A673 (cell line): ENCODE measurements at regions not wholly inside any gene's neighbourhood (a gene's known extent, or its start where the extent isn't known, plus 50 kb on each side); places are given as distances from the start of the nearest gene placed in this dataset.

Source experiments
- BruUV-seq: library from RNA; stranded (reverse); fragments of 400-500 nt; replicated peaks from 2 replicates; lab custom pipeline; 2021; lab: Mats Ljungman, UMichigan
- CTCF ChIA-PET: fragments of 300-600 bp; sonication (Branson Sonifier 250); formaldehyde crosslinking; loops from one replicate; lab custom pipeline; 2022; ENCODE audit warnings: antibody characterized with exemption; lab: Charles Lee
- POLR2A ChIA-PET: fragments of 300-600 bp; sonication (Branson Sonifier 250); formaldehyde crosslinking; loops from one replicate; lab custom pipeline; 2022; ENCODE audit warnings: antibody characterized with exemption; ENCODE audit not compliant: low non-redundant PET; lab: Charles Lee
- DNase-seq: peaks from one replicate; pipeline ENCODE4 v3.0.0-alpha.2; 2015; ENCODE audit warnings: low spot score
- H3K27ac ChIP-seq: fragments of 200-600 bp; sonication (generic); 2 replicates; pipeline ENCODE4 v1.5.1; 2016; ENCODE audit warnings: mixed run types, low read depth, mild to moderate bottlenecking, mixed read lengths, antibody characterized with exemption, low read length; ENCODE audit not compliant: poor library complexity, severe bottlenecking
- H3K27me3 ChIP-seq: fragments of 200-600 bp; sonication (generic); replicated peaks from 2 replicates; pipeline ENCODE4 v1.6.1; 2017; ENCODE audit warnings: mixed run types, low read depth, mild to moderate bottlenecking, mixed read lengths, antibody characterized with exemption, low read length; ENCODE audit not compliant: insufficient read depth, poor library complexity
- H3K36me3 ChIP-seq: fragments of 200-600 bp; sonication (generic); 2 replicates; pipeline ENCODE4 v1.6.1; 2016; ENCODE audit warnings: mixed run types, mild to moderate bottlenecking, mixed read lengths, antibody characterized with exemption, low read length; ENCODE audit not compliant: insufficient read depth, poor library complexity, severe bottlenecking
- H3K4me1 ChIP-seq: fragments of 200-600 bp; sonication (generic); 2 replicates; pipeline ENCODE4 v1.6.1; 2017; ENCODE audit warnings: mixed run types, mild to moderate bottlenecking, mixed read lengths, antibody characterized with exemption, low read length; ENCODE audit not compliant: insufficient read depth, poor library complexity, severe bottlenecking
- H3K4me3 ChIP-seq: fragments of 200-600 bp; sonication (generic); 2 replicates; pipeline ENCODE4 v1.5.1; 2016; ENCODE audit warnings: low read depth, mixed run types, mild to moderate bottlenecking, mixed read lengths, low read length; ENCODE audit not compliant: poor library complexity, severe bottlenecking
- H3K9me3 ChIP-seq: fragments of 200-600 bp; sonication (generic); 2 replicates; pipeline ENCODE4 v1.6.1; 2016; ENCODE audit warnings: mixed run types, low read depth, mild to moderate bottlenecking, mixed read lengths, antibody characterized with exemption, low read length; ENCODE audit not compliant: poor library complexity, severe bottlenecking
- CTCF ChIP-seq: fragments of 300-800, 200-600 bp; sonication (generic); conservative IDR thresholded peaks from 2 replicates; pipeline ENCODE4 v1.5.1; 2017; ENCODE audit warnings: low read depth, mild to moderate bottlenecking, antibody characterized with exemption, low read length, moderate library complexity, mixed read lengths
- EZH2 ChIP-seq: fragments of 200-600 bp; sonication (generic); IDR thresholded peaks from 2 replicates; pipeline ENCODE4 v1.6.1; 2017; ENCODE audit warnings: borderline replicate concordance, low read depth, mild to moderate bottlenecking, mixed read lengths, antibody characterized with exemption, low read length; ENCODE audit not compliant: poor library complexity, severe bottlenecking
- intact Hi-C: fragments of 100-400 bp; cut with micrococcal nuclease; formaldehyde crosslinking; loops from one replicate; pipeline ENCODE4 v1.10.0; 2022; ENCODE audit not compliant: unreplicated experiment

GRCh38 chr15:31457631-31458526 lies 131.2 kb downstream of the KLF13 start:
- intact Hi-C loops: no loop called here
- no peak overlapping the region for H3K27ac ChIP-seq
- POLR2A ChIA-PET: no interaction called here
- H3K4me3 ChIP-seq: no peak overlapping the region
- H3K27me3 ChIP-seq: no peaks in the 10 kb centered on the region
- CTCF ChIA-PET: no interaction called here
- no peak for DNase-seq
- no peaks in the 10 kb centered on the region for H3K4me1 ChIP-seq
- no peak for TF ChIP-seq CTCF
- no peak for TF ChIP-seq EZH2
- H3K36me3 ChIP-seq: no peaks in the 10 kb centered on the region
- BruUV-seq: no TSS peak
- H3K9me3 ChIP-seq: no peaks in the 10 kb centered on the region

GRCh38 chr15:31458596-31459399 lies 132.2 kb downstream of the KLF13 start:
- TF ChIP-seq CTCF: no peak
- TF ChIP-seq EZH2: no peak
- Histone ChIP-seq H3K4me1 (no peaks in the 10 kb centered on the region), H3K36me3 (no peaks in the 10 kb centered on the region), H3K27me3 (no peaks in the 10 kb centered on the region), H3K27ac (no peak overlapping the region), H3K4me3 (no peak overlapping the region), H3K9me3 (no peaks in the 10 kb centered on the region)
- intact Hi-C loops: no loop called here
- BruUV-seq: no TSS peak
- DNase-seq: no peak
- CTCF ChIA-PET: no interaction called here
- POLR2A ChIA-PET: no interaction called here

- BruUV-seq: no TSS peak
- Histone ChIP-seq H3K36me3 (no peaks in the 10 kb centered on the region), H3K4me3 (no peak overlapping the region), H3K9me3 (no peaks in the 10 kb centered on the region), H3K27ac (no peak overlapping the region), H3K4me1 (no peaks in the 10 kb centered on the region), H3K27me3 (no peaks in the 10 kb centered on the region)
- no peak for DNase-seq
- ChIA-PET CTCF (no interaction called here), POLR2A (no interaction called here)
- TF ChIP-seq CTCF: no peak
- TF ChIP-seq EZH2: no peak
- intact Hi-C loops: no loop called here
Observed at GRCh38 chr15:31459400-31459748, 132.7 kb downstream of the KLF13 start.
